ENCODE measurements at regions not wholly inside any gene's neighbourhood (a gene's known extent, or its start where the extent isn't known, plus 50 kb on each side); places are given as distances from the start of the nearest gene placed in this dataset.

DNA sequence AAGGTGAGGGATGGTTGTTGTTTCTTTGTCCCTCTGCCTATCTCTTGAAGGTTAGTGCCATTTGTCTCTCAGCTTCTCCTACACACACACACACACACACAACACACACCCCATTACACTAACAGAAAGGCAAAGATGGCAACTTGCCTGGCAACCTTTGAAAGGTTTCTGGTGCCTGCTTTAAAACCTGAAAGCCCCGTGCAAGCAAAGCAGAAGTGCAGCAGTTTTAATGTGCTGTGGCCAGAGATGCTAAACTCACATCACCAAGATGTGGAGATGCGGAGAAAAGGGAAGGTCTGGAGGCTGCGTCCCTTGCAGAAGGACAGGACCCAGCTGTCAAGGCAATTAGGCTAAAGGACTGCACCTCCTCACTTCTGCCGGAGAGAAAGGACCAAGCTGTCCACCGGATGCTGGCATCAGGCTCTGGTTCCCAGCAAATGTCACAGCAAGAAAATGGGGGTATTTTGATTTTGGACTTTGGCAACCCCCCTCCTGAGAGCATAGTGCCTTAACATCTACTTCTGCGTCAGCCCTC lies 196.4 kb downstream of the ARL4C start:
- TF ChIP-seq, protein P1, sequence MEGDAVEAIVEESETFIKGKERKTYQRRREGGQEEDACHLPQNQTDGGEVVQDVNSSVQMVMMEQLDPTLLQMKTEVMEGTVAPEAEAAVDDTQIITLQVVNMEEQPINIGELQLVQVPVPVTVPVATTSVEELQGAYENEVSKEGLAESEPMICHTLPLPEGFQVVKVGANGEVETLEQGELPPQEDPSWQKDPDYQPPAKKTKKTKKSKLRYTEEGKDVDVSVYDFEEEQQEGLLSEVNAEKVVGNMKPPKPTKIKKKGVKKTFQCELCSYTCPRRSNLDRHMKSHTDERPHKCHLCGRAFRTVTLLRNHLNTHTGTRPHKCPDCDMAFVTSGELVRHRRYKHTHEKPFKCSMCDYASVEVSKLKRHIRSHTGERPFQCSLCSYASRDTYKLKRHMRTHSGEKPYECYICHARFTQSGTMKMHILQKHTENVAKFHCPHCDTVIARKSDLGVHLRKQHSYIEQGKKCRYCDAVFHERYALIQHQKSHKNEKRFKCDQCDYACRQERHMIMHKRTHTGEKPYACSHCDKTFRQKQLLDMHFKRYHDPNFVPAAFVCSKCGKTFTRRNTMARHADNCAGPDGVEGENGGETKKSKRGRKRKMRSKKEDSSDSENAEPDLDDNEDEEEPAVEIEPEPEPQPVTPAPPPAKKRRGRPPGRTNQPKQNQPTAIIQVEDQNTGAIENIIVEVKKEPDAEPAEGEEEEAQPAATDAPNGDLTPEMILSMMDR (IDR thresholded peaks at IDR 0.05) = no peak

DNA sequence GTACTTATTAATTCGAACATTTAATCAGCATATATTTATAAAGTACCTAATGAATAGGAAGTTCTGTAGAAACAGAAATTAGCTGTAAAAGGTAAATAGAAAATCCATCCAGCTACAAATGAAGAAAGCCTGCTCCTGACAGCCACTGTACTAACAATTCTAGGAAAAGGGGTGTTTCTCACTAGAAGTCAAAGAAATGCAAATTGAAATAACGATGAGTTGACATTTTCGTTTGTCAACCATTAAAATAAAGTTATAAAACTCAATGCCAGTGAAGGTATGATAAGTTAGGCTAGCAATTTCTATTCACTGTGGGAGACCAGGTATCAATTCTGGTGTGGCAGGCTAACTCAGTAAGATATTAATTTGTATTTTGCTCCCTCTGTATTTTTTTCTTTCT lies 198.0 kb downstream of the ARL4C start:
- TF ChIP-seq, protein P1 (IDR thresholded peaks at IDR 0.05) = no peak

GRCh38 chr2:234296991-234297390 lies 199.9 kb downstream of the ARL4C start:
- TF ChIP-seq, protein P1 (IDR thresholded peaks at IDR 0.05) = no peak

GRCh38 chr2:234293973-234294372 lies 202.9 kb downstream of the ARL4C start:
- TF ChIP-seq, protein P1 (IDR thresholded peaks at IDR 0.05) = no peak

DNA sequence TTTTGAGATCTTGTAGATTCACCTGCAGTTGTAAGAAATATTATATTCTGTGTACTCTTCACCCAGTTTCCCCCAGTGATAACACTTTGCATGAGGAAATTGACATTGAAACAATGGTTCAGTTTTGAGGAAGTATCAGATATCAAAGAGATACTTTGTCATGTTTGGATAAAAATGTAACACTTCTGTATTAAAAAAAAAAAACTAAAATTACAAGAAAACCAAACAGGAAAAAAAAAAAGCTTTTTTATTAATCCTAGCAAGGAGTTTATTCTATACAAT lies 204.0 kb downstream of the ARL4C start:
- TF ChIP-seq, protein P1 (IDR thresholded peaks at IDR 0.05) = no peak

- TF ChIP-seq, protein P1 (IDR thresholded peaks at IDR 0.05) = no peak
Observed at GRCh38 chr2:234292205-234292961, 204.5 kb downstream of the ARL4C start.

DNA sequence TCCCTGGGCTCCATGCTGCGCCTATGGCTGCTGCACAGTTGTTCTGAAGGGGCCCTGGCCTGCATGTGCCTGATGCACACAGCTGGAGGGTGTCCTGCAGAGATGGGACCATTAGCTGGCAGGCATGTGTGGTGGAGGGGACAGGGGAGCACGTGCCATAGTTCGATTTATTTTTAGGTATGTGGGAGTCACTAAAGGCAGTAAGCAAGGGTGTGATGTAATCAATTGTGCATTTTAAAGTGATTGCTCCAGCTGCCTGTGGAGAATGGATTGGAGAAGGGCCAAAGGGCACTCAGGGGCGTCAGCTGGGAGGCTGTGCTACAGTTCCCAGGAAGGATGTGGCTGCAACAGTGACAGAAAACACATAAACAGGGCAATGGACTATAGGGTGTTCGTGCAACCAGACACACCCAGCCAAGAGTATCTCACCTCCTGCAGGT lies 205.1 kb downstream of the ARL4C start:
- TF ChIP-seq, protein P1 (IDR thresholded peaks at IDR 0.05) = no peak
